GM18502 (cell line): ENCODE measurements at regions not wholly inside any gene's neighbourhood (a gene's known extent, or its start where the extent isn't known, plus 50 kb on each side); places are given as distances from the start of the nearest gene placed in this dataset.

Source experiments
- ATAC-seq: cut with Tn5 transposase; IDR thresholded peaks from one replicate; pipeline ENCODE4 v1.9.1; 2021; ENCODE audit warnings: mild to moderate bottlenecking; ENCODE audit not compliant: unreplicated experiment, poor library complexity

- peak; percentile 66 for ATAC-seq
These were observed 435.7 kb upstream of the DCN start for GRCh38 chr12:91618281-91618680.

DNA sequence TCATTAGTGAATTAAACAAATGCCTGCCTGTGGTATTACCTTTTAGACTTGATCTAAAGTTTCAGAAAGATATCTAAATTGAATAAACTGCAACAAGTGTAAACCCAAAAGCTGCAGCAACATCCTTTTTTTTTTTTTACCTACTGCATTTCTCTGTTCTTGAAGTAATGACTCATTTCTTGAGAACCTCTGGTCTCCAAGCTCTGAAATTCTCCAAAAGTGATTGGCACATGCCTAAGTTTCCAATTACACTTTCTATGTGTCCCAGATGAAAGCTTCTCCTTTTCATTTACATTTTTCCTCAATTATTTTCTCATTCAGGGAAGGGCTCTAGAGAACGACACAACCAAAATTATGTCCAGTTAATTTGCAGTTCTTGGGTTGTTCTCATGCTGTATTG is 435.2 kb upstream of the DCN start:
- ATAC-seq = peak; percentile 58

DNA sequence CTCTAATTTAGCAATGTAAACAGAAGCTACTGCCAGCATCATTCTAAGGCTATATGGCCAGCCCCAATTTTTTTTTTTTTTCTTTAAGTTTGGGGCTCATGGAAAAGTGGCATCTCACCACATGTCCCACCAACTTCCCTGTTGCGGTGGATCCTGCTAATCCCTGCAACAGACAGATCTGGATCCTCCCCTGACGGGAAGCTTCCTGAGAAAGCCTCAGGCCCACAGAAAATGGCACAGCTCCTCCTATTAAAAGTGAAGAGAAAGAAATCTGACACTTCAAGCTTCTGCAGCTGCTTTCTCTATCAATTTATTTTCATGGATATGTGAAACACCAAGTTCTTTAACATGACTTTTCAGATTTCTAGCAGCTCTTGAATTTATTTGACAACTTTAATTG is 433.8 kb upstream of the DCN start:
- no peak for ATAC-seq

- no peak for ATAC-seq
These were observed 430.7 kb upstream of the DCN start for GRCh38 chr12:91613223-91613779.

DNA sequence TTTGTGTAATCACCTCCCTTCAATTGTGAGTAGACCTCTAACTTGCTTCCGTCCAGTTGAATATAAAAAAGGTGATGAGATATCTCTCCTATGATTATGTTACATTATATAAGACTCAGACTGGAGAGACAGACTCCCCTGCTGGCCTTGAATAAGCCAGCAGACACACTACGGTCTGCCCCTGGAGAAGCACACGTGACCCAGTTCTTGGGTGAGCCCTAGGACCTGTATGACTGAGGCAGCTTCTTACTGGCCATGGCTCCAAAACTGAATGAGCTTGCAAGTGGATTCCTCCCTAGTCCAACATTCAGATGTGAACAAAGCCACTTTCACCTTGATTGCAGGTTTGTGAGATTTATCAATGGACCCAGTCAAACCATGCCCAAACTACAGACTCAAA is 427.9 kb upstream of the DCN start:
- no peak for ATAC-seq

DNA sequence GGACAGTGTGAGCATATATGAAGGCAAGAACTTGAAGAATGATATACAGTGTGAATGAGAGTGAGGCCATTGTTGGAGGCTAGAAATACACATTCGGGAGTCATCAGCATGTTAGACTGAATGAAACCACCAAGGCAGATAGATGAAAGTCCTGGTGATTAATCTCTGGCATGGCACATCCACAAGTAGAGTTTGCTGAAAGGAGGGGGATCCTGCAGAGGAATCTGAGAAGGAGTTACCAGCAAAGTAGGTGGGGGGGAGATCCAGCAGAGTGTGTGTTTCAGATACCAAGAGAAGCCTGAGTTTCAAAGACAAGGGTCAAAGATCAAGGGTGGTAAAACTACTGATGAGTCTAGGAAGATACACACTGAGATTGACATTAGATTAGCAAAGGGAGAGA is 426.7 kb upstream of the DCN start:
- ATAC-seq = no peak

GRCh38 chr12:91608542-91608941 is 425.9 kb upstream of the DCN start:
- ATAC-seq = no peak

- no peak for ATAC-seq
These were observed 424.2 kb upstream of the DCN start for GRCh38 chr12:91606662-91607377.

DNA sequence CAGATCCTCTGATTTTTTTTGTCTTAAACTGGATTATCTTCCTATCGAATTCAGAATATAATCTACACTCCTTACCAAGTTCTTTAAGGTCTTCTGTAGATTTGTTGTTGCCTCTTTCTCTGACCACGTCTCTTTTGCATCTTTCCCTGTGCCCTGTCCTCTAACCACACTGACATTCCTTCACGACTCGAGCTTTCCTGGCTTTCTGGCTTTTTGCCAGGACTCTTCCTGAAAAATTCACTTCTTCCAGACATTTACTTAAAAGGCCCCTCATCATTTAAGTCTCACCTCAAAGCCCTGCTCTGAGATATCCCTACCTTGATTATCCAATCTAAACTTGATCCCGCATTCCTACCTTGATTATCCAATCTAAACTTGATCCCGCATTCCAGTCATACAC is 422.3 kb upstream of the DCN start:
- no peak for ATAC-seq

DNA sequence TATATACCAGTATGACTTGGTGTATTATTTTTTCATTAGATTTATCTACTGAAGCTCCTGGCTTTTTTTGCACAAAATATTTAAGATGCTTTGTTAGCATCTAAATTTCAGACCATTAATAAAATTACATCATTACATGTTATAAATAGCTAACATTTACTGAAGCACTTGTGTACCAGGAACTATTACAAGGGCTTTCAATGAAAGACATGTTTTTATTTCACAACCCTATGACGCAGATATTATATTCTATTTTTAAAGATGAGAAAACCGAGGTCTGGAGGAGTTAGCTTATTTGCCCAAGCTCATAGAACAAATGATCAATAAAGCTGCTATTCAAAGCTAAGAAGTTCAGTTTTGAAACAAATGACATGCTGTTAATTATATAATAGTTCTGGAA is 420.4 kb upstream of the DCN start:
- ATAC-seq = no peak

- no peak for ATAC-seq
These were observed 418.4 kb upstream of the DCN start for GRCh38 chr12:91601054-91601453.

DNA sequence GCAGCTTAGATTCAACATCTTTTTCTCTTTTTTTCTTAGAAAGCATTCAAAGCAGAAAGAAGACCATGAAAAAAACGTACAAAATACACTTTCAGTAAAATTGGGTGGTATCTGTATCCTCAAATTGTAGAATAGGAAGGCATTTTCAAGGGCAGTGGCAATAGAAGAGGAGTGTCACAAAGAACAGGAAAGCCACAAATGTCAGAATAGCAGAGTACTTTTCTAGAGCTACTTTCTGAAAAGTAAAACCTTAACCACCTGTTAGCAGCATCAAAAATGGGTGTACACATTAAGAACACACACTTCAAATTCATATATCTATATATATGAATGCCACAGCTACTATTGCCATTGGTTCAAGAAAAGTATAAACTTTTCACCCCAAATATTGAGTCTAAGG is 412.1 kb upstream of the DCN start:
- ATAC-seq = no peak

DNA sequence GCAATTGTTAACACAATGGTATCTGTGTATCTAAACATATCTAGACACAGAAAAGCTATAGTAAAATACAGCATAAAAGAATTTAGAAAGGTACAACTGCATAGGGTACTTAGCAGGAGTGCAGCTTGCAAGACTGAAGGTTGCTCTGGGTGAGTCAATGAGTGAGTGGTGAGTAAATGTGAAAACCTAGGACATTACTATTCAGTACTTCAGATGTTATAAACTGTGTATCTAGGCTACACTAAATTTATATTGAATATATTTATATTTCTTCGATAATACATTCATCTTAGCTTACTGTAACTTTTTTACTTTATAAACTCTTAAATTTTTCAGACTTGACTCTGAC is 409.0 kb upstream of the DCN start:
- no peak for ATAC-seq

DNA sequence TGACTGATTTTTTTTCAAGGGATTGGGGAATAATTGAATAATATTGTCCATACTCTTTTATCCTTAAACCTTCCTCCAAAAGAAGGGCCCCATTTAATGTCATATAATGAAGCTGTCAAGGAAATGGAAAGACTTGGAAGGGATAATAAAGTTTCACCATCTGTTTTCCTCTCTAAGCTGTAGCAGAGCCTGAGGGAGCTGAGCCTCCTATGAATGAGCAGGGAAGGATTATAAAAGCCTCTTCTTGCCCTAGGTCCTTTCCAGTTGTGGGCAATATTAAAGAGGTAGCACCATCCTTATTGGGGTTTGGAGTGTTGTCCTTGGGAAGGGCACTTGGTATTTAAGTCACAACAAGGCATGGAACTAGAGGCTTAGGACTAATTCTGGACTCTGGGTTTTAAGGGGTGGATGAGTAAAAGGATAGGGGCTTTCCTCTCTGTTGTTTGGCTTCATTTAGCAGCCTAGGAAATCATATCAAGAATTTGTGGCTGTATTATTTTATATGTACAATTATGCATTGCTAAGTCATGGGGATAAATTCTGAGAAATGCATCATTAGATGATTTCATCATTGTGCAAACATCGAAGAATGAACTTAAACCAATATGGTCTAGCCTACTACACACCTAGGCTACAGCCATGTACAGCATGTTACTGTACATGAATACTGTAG is 408.5 kb upstream of the DCN start:
- no peak for ATAC-seq

GRCh38 chr12:91588874-91589454 is 406.3 kb upstream of the DCN start:
- ATAC-seq = no peak

DNA sequence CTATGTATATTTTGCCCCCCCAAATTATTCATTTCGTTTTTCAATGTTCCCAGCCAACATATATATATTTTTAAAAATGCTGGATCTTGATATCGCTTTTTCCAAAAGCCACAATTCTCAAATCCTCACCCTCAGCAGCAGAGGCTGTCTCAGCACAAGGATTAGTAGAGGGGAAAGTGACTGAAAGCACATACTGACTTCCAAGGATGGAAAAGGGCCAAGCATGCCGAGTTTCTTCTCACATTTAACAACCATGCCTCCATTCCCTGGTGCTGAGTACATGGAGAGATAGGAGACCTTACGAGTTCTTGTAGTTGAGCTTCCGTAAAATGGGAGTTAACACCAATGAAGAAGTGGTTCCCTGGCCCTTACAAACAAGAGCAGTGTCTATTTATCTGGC is 403.4 kb upstream of the DCN start:
- no peak for ATAC-seq

DNA sequence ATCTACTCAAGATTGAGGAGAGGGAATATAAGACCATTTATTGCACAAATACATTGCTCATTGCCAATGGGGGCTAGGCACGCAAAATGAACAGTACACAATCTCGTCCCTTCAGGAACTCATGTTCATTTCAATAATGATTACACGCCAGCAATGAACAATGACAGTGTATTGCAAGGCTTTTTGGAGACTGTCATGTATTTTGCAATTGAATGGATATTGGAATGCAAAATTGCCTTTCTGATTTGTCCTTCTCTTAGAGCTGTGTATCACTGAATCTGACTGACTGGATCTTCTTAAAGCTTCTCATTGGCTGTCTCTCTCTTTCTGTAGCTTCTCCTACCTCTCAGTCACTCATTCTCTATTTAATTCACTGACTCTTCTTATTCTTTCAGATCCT is 400.2 kb upstream of the DCN start:
- no peak for ATAC-seq

- no peak for ATAC-seq
These were observed 397.1 kb upstream of the DCN start for GRCh38 chr12:91579516-91580263.

- no peak for ATAC-seq
These were observed 395.2 kb upstream of the DCN start for GRCh38 chr12:91577586-91578539.

GRCh38 chr12:91576432-91576831 is 393.8 kb upstream of the DCN start:
- no peak for ATAC-seq
